ENCODE measurements at regions not wholly inside any gene's neighbourhood (a gene's known extent, or its start where the extent isn't known, plus 50 kb on each side); places are given as distances from the start of the nearest gene placed in this dataset.

DNA sequence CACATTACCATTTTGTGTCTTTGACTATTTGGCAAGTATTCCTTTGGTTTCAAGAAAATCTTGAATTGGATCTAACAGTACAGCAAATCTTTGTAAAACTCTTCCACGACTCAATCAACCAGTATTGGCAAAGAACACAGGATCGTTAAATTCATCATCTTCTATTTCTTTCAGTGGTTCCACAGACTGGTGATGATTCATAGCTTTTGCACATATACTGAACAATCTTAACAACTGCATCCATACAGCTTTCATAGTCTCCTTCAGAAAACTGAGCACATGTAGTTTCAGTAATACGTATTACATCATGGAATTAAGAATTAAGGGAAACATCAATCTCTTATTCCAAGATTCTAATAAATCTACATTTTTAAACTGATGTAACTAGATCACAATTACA, 91.6 kb upstream of the LIPC start:
- Histone ChIP-seq H3K4me1 (no peaks in the 10 kb centered on the region), H3K4me3 (no peak overlapping the region), H3K27me3 (no peaks in the 10 kb centered on the region), H3K36me3 (no peaks in the 10 kb centered on the region), H3K9me3 (no peaks in the 10 kb centered on the region), H3K27ac (no peak overlapping the region)
- intact Hi-C loops (cut with DNase I): no loop called here
- TF ChIP-seq, protein P1, sequence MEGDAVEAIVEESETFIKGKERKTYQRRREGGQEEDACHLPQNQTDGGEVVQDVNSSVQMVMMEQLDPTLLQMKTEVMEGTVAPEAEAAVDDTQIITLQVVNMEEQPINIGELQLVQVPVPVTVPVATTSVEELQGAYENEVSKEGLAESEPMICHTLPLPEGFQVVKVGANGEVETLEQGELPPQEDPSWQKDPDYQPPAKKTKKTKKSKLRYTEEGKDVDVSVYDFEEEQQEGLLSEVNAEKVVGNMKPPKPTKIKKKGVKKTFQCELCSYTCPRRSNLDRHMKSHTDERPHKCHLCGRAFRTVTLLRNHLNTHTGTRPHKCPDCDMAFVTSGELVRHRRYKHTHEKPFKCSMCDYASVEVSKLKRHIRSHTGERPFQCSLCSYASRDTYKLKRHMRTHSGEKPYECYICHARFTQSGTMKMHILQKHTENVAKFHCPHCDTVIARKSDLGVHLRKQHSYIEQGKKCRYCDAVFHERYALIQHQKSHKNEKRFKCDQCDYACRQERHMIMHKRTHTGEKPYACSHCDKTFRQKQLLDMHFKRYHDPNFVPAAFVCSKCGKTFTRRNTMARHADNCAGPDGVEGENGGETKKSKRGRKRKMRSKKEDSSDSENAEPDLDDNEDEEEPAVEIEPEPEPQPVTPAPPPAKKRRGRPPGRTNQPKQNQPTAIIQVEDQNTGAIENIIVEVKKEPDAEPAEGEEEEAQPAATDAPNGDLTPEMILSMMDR (IDR thresholded peaks at IDR 0.05): no peak
- DNase-seq (ENCODE audit: low spot score in 2 of 2): no peak

DNA sequence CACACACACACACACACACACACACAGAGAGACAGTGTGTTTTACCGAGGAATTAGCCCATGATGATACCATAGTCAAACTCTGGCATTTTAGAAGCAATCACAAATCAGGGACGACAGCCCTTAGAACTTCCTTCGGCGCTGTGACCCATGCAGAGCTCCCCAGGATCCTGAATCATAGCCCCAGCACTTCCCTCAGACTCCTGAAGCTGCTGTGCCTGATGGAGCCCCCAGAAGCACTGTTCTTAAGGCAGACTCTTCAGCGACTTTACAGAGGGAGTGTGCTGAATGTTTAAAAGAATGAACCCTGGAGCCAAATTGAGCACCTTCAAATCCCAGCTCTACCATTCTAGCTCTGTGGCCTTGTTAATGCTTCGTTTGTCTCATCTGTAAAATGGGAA, 89.3 kb upstream of the LIPC start:
- H3K27ac ChIP-seq: no peak overlapping the region
- no peaks in the 10 kb centered on the region for H3K9me3 ChIP-seq
- DNase-seq (ENCODE audit: low spot score in 2 of 2): no peak
- intact Hi-C loops (cut with DNase I): no loop called here
- H3K4me3 ChIP-seq: no peak overlapping the region
- no peaks in the 10 kb centered on the region for H3K4me1 ChIP-seq
- TF ChIP-seq, protein P1 (IDR thresholded peaks at IDR 0.05): no peak
- no peaks in the 10 kb centered on the region for H3K27me3 ChIP-seq
- no peaks in the 10 kb centered on the region for H3K36me3 ChIP-seq

DNA sequence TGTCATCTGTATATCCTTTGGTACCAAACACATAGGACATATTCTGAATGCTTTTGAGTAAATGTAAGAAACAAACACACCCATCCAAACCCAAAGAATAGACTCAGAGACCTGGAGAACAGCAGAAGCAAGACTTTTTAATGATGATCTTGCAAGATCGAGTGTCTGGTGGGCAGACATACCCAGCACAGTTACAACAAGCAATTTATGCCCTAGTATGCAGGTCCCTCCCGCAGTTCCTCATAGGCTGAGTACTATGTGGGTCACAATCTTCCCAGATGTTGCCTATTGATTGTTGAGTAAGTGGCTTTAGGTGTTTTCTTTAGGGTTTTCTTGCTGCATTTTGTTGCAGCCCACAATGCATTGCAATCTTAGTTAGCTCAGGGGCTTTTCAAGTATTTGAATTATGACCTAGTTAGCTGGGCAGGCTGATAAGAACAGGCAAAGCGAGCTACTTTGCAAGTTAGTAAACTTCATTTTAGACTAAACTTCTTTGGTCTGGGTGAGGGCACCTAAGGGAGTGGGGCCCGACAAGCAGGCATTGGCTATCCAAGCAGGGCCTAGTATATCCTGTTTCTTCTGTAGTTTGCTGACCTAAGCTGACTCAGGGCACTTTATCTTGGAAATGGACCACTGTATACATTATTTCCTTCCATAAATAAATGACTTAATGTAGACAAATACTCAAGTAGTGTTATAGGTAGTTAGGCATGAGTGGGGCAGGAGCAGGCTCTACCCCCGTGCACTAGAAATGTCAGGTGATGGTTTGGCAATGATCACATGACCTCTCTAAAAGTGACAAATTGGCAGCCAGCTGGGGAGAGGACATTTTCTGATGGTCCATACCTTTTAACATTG, 87.3 kb upstream of the LIPC start:
- no peaks in the 10 kb centered on the region for H3K4me1 ChIP-seq
- intact Hi-C loops (cut with DNase I): no loop called here
- H3K27me3 ChIP-seq: no peaks in the 10 kb centered on the region

DNA sequence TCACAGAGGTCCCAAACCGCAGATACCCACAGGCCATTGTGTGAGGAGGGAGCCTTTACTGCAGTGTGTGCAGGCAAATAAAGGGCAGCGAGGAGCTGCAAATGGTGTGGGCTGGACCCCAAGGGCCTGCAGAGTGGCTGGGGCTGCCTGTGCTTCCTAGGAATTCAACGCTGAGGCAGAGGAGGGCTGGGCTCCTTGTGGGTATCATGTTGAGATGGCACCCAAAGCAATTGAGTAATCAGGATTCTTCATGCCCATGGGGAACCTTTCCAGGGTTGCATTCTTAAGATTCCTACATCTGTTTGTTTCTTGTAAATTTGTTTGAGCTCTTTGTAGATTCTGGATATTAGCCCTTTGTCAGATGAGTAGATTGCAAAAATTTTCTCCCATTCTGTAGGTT, 85.4 kb upstream of the LIPC start:
- Histone ChIP-seq H3K27ac (no peak overlapping the region), H3K27me3 (no peaks in the 10 kb centered on the region), H3K4me1 (no peaks in the 10 kb centered on the region), H3K9me3 (no peaks in the 10 kb centered on the region), H3K36me3 (no peaks in the 10 kb centered on the region), H3K4me3 (no peak overlapping the region)
- DNase-seq (ENCODE audit: low spot score in 2 of 2): no peak
- intact Hi-C loops (cut with DNase I): no loop called here
- TF ChIP-seq, protein P1 (IDR thresholded peaks at IDR 0.05): no peak

More for the DNA sequence above, 87.3 kb upstream of the LIPC start:
- DNase-seq (ENCODE audit: low spot score in 2 of 2): no peak
- Histone ChIP-seq H3K27ac (no peak overlapping the region), H3K4me3 (no peak overlapping the region), H3K9me3 (no peaks in the 10 kb centered on the region), H3K36me3 (no peaks in the 10 kb centered on the region)
- TF ChIP-seq, protein P1 (IDR thresholded peaks at IDR 0.05): no peak

DNA sequence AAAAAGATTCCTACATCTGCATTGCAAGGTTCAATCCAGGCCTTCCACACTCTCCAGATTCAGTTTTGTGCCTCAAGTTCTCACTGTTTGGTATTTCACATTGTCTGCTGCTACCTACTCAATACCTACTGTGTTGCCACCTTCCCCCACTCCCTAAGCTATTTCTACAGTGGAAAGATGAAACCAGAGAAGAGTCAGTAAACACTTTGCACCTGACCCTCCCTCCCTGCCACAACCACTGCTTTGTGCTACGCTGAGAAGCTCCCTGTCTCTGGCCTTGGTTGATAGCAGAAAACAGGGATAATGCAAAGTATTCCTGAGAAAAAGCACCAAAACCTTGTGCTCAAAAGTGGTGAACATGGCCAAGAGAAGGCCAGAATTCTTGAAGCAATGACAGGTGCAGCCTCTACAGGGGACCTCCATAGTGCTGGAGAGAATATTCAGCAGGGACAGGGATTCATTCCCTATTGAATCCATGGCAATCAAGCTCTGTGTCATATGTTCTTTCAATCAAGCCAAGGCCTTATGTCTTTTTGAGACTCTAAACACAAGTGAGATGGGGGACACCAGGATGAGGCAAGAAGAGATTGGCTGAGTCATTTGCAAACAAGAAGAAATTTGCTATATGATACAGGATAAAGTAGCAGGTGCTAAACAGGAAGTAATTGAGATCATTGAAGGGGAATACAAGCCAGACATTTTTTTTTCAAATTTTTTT, 83.5 kb upstream of the LIPC start:
- Histone ChIP-seq H3K4me3 (no peak overlapping the region), H3K27me3 (no peaks in the 10 kb centered on the region), H3K27ac (no peak overlapping the region), H3K4me1 (no peaks in the 10 kb centered on the region), H3K36me3 (no peaks in the 10 kb centered on the region), H3K9me3 (no peaks in the 10 kb centered on the region)
- no peak for DNase-seq (ENCODE audit: low spot score in 2 of 2)
- TF ChIP-seq, protein P1 (IDR thresholded peaks at IDR 0.05): no peak
- intact Hi-C loops (cut with DNase I): no loop called here
